GM12878 (cell line): ENCODE measurements at regions not wholly inside any gene's neighbourhood (a gene's known extent, or its start where the extent isn't known, plus 50 kb on each side); places are given as distances from the start of the nearest gene placed in this dataset.

Experiments
- ATAC-seq: fragments of 200-7000 bp; cut with Tn5 transposase; 3 replicates; pipeline ENCODE4 v1.9.1; 2020; ENCODE audit warnings: mild to moderate bottlenecking, moderate library complexity
- BruUV-seq: library from RNA; stranded (reverse); fragments of 400-500 nt; replicated peaks from 2 replicates; lab custom pipeline; 2021; lab: Mats Ljungman, UMichigan
- CTCF ChIA-PET: fragments of 300-600 bp; sonication (Branson Sonifier 250); formaldehyde crosslinking; extraction: SDS; loops from one replicate; lab custom pipeline; 2021; ENCODE audit warnings: inconsistent platforms; lab: Yijun Ruan, JAX
- POLR2A ChIA-PET: fragments of 350-600 bp; formaldehyde crosslinking; extraction: SDS; loops from one replicate; lab custom pipeline; 2021; ENCODE audit warnings: inconsistent platforms; lab: Charles Lee
- RAD21 ChIA-PET: fragments of 300-600 bp; sonication (Branson Sonifier 250); formaldehyde crosslinking; loops from one replicate; lab custom pipeline; 2023; ENCODE audit warnings: antibody characterized with exemption; ENCODE audit not compliant: unreplicated experiment; lab: Charles Lee
- SMC1A ChIA-PET: fragments of 300-600 bp; sonication (Branson Sonifier 250); formaldehyde crosslinking; loops from one replicate; lab custom pipeline; 2023; ENCODE audit not compliant: unreplicated experiment, uncharacterized antibody; lab: Charles Lee
- DNase-seq: peaks from one replicate; pipeline ENCODE4 v3.0.0-alpha.2; 2011; ENCODE audit warnings: low read depth, low spot score
- FAIRE-seq: peaks from 3 replicates; lab custom pipeline; 2011; peaks lifted over from hg19 to GRCh38; lab: Jason Lieb, UNC
- H2AFZ ChIP-seq: 2 replicates; pipeline ENCODE4 v1.6.0; 2011; ENCODE audit warnings: low read depth, low read length, control low read depth; ENCODE audit not compliant: control insufficient read depth
- H3K27ac ChIP-seq: 2 replicates; pipeline ENCODE4 v1.5.1; 2011; ENCODE audit warnings: control low read depth; ENCODE audit not compliant: control insufficient read depth, insufficient read depth
- H3K27me3 ChIP-seq, 2 experiments: replicated peaks in 1 of 2; 2 replicates each; pipeline versions ENCODE4 v1.6.0 to v1.6.1; 2011; ENCODE audit warnings: low read length in 1 of 2; ENCODE audit not compliant: control insufficient read depth in 2 of 2, insufficient read depth in 2 of 2
- H3K36me3 ChIP-seq, 2 experiments: 2 replicates each; pipeline ENCODE4 v1.5.1; 2011; ENCODE audit warnings: low read length in 1 of 2; ENCODE audit not compliant: control insufficient read depth in 2 of 2, insufficient read depth in 2 of 2
- H3K4me1 ChIP-seq: 2 replicates; pipeline ENCODE4 v1.6.1; 2011; ENCODE audit warnings: mild to moderate bottlenecking, low read length, moderate library complexity, mixed read lengths; ENCODE audit not compliant: control insufficient read depth, insufficient read depth
- H3K4me2 ChIP-seq: 2 replicates; pipeline ENCODE4 v1.6.0; 2011; ENCODE audit warnings: control low read depth; ENCODE audit not compliant: control insufficient read depth, insufficient read depth
- H3K4me3 ChIP-seq: fragments of 200-600 bp; sonication (generic); 2 replicates; pipeline ENCODE4 v1.5.1; 2016
- H3K79me2 ChIP-seq: 2 replicates; pipeline ENCODE4 v1.6.0; 2011; ENCODE audit warnings: low read length; ENCODE audit not compliant: control insufficient read depth, insufficient read depth
- H3K9ac ChIP-seq: 2 replicates; pipeline ENCODE4 v1.8.0; 2011; ENCODE audit warnings: low read length, control low read depth, mixed read lengths; ENCODE audit not compliant: control insufficient read depth, insufficient read depth
- H3K9me3 ChIP-seq: replicated peaks from 3 replicates; pipeline ENCODE4 v1.5.1; 2011; ENCODE audit warnings: mild to moderate bottlenecking, low read length; ENCODE audit not compliant: control insufficient read depth, insufficient read depth
- H4K20me1 ChIP-seq: 2 replicates; pipeline ENCODE4 v1.6.0; 2011; ENCODE audit not compliant: control insufficient read depth, insufficient read depth
- ATF7 ChIP-seq: fragments of 450-650 bp; IDR thresholded peaks from 2 replicates; pipeline ENCODE4 v1.6.1; 2016; ENCODE audit warnings: low read depth, mild to moderate bottlenecking
- BCLAF1 ChIP-seq: fragments of 450-650 bp; IDR thresholded peaks from 2 replicates; pipeline ENCODE4 v1.6.1; 2017; ENCODE audit warnings: antibody characterized with exemption, mild to moderate bottlenecking, moderate library complexity
- BRCA1 ChIP-seq: IDR thresholded peaks from 2 replicates; pipeline ENCODE4 v1.6.1; 2011; ENCODE audit warnings: low read depth, low read length, improper control_type of control experiment
- CTCF ChIP-seq, 3 experiments: IDR thresholded peaks in 2 of 3; conservative IDR thresholded peaks in 1 of 3; 2 replicates each; pipeline ENCODE4 v1.5.1; 2011; ENCODE audit warnings: low read depth in 3 of 3, low read length in 3 of 3, mild to moderate bottlenecking in 3 of 3, control low read depth in 2 of 3, moderate library complexity in 2 of 3, inconsistent platforms in 1 of 3, mixed read lengths in 1 of 3; ENCODE audit not compliant: control insufficient read depth in 2 of 3, insufficient read depth in 1 of 3; ENCODE audit errors: extremely low read depth in 1 of 3
- FOXM1 ChIP-seq: IDR thresholded peaks from 2 replicates; pipeline ENCODE4 v1.6.1; 2012; ENCODE audit warnings: low read depth, mild to moderate bottlenecking, inconsistent platforms, low read length, moderate library complexity
- IKZF1 ChIP-seq: fragments of 450-650 bp; conservative IDR thresholded peaks from 2 replicates; pipeline ENCODE4 v1.6.1; 2017; ENCODE audit warnings: antibody characterized with exemption, mild to moderate bottlenecking
- IRF3 ChIP-seq: fragments of 450-650 bp; IDR thresholded peaks from 2 replicates; pipeline ENCODE4 v1.6.1; 2014; ENCODE audit warnings: mild to moderate bottlenecking
- MXI1 ChIP-seq: fragments of 150-350 bp; IDR thresholded peaks from 2 replicates; pipeline ENCODE4 v1.6.1; 2011; ENCODE audit warnings: low read depth, mild to moderate bottlenecking, inconsistent platforms, low read length, improper control_type of control experiment
- NFIC ChIP-seq: IDR thresholded peaks from 2 replicates; pipeline ENCODE4 v1.6.1; 2012; ENCODE audit warnings: low read depth, mild to moderate bottlenecking, inconsistent platforms, low read length, moderate library complexity
- NKRF ChIP-seq: fragments of 450-650 bp; conservative IDR thresholded peaks from 2 replicates; pipeline ENCODE4 v1.6.1; 2017; ENCODE audit warnings: mild to moderate bottlenecking, moderate library complexity
- PKNOX1 ChIP-seq: fragments of 450-650 bp; IDR thresholded peaks from 2 replicates; pipeline ENCODE4 v1.6.1; 2016; ENCODE audit warnings: mild to moderate bottlenecking
- RBBP5 ChIP-seq: fragments of 200-600 bp; sonication (generic); conservative IDR thresholded peaks from 2 replicates; pipeline ENCODE4 v1.6.1; 2016
- SMAD5 ChIP-seq: IDR thresholded peaks from 2 replicates; pipeline ENCODE4 v1.6.1; 2016; ENCODE audit warnings: antibody characterized with exemption, low read depth
- SMARCA5 ChIP-seq: fragments of 450-650 bp; IDR thresholded peaks from 2 replicates; pipeline ENCODE4 v1.6.1; 2017; ENCODE audit warnings: mild to moderate bottlenecking
- TBL1XR1 ChIP-seq: IDR thresholded peaks from 2 replicates; pipeline ENCODE4 v1.6.1; 2012; ENCODE audit warnings: low read depth, low read length, improper control_type of control experiment
- YBX1 ChIP-seq: fragments of 450-650 bp; IDR thresholded peaks from 2 replicates; pipeline ENCODE4 v1.6.1; 2016; ENCODE audit warnings: antibody characterized with exemption
- ZNF217 ChIP-seq: fragments of 450-650 bp; IDR thresholded peaks from 2 replicates; pipeline ENCODE4 v1.6.1; 2017; ENCODE audit warnings: antibody characterized with exemption, mild to moderate bottlenecking
- WGBS: methylation state at CpG from one replicate; pipeline ENCODE4 v1.1.6; 2016; ENCODE audit warnings: low lambda C conversion rate; ENCODE audit not compliant: insufficient replicate concordance, insufficient coverage; ENCODE audit errors: missing lambda C conversion rate; 5-methylcytosine and 5-hydroxymethylcytosine counted together
- in situ Hi-C: fragments of 300-500 bp; cut with MboI; formaldehyde crosslinking; loops from 9 replicates; pipeline ENCODE4 v1.14.3; 2018; ENCODE audit warnings: mixed read lengths
- intact Hi-C: fragments of 100-400 bp; cut with micrococcal nuclease; formaldehyde crosslinking; loops from one replicate; pipeline ENCODE4 v1.14.2; 2022; ENCODE audit not compliant: unreplicated experiment

GRCh38 chr4:138650929-138651448 lies 364.6 kb upstream of the NOCT start:
- no peak overlapping the region for H3K9ac ChIP-seq
- H3K4me1 ChIP-seq: no peaks in the 10 kb centered on the region
- ChIA-PET SMC1A (interaction anchor here (1.2 to 1.7 kb wide), 5 partner anchors 9 to 22 kb away, joined by 3 to 7 read pairs (median 3); no protein-coding TSS in a partner anchor), RAD21 (interaction anchor here (1.0 kb wide), 1 partner anchor 22 kb away, joined by 4 read pairs; no protein-coding TSS in a partner anchor), CTCF (no interaction called here), POLR2A (no interaction called here)
- DNase-seq (no peak), ATAC-seq (peak; percentile 89), FAIRE-seq (no peak)
- in situ Hi-C loops (no loop called here), intact Hi-C loops (no loop called here)
- no peaks in the 10 kb centered on the region for H3K79me2 ChIP-seq
- H2AFZ ChIP-seq: no peak overlapping the region
- no peaks in the 10 kb centered on the region for H3K9me3 ChIP-seq
- whole genome bisulfite sequencing: 9% methylated on average over 2 of the region's 2 CpGs
- no peak overlapping the region for H3K27ac ChIP-seq
- BruUV-seq: no TSS peak
- H3K4me2 ChIP-seq: no peak overlapping the region
- no peaks in the 10 kb centered on the region for H3K36me3 ChIP-seq
- no peaks in the 10 kb centered on the region for H4K20me1 ChIP-seq
- no peaks in the 10 kb centered on the region for H3K27me3 ChIP-seq
- no peak overlapping the region for H3K4me3 ChIP-seq
- no peak for TF ChIP-seq NFIC
- TF ChIP-seq RBBP5: no peak
- no peak for TF ChIP-seq TBL1XR1
- no peak for TF ChIP-seq CTCF (IDR thresholded peaks at IDR 0.05 in 2 of 3, conservative IDR thresholded peaks at IDR 0.05 in 1 of 3; ENCODE audit: control insufficient read depth in 2 of 3, extremely low read depth in 1 of 3, insufficient read depth in 1 of 3, low read depth in 3 of 3, low read length in 3 of 3)
- TF ChIP-seq YBX1: no peak
- TF ChIP-seq ZNF217: no peak
- no peak for TF ChIP-seq PKNOX1
- TF ChIP-seq NKRF: no peak
- no peak for TF ChIP-seq SMAD5
- peak; percentile 79 for TF ChIP-seq ATF7
- no peak for TF ChIP-seq BCLAF1
- no peak for TF ChIP-seq FOXM1
- 0 out of 2 replicates have a peak, but pooled peaks have one; percentile 19 for TF ChIP-seq IKZF1
- TF ChIP-seq BRCA1: no peak
- TF ChIP-seq SMARCA5: no peak
- no peak for TF ChIP-seq IRF3
- TF ChIP-seq MXI1: no peak
